Nephron (organoid): ENCODE measurements at regions not wholly inside any gene's neighbourhood (a gene's known extent, or its start where the extent isn't known, plus 50 kb on each side); places are given as distances from the start of the nearest gene placed in this dataset.
"Not testable (repeated sequence)": the region's sequence is repeated elsewhere in the genome, so short reads cannot be mapped to it uniquely, and the experiment has no call there.

Source experiments
- H3K27ac Mint-ChIP-seq, 3 experiments: 2 replicates each; pipeline ENCODE4 v1.8.0; 2020; ENCODE audit warnings: mixed read lengths in 3 of 3, mild to moderate bottlenecking in 2 of 3, moderate library complexity in 1 of 3
- H3K27me3 Mint-ChIP-seq: 2 replicates; pipeline ENCODE4 v1.8.0; 2021; ENCODE audit warnings: low read depth, mild to moderate bottlenecking, moderate library complexity, mixed read lengths
- H3K36me3 Mint-ChIP-seq: 2 replicates; pipeline ENCODE4 v1.8.0; 2020; ENCODE audit warnings: low read depth, mixed read lengths
- H3K4me1 Mint-ChIP-seq: 2 replicates; pipeline ENCODE4 v1.8.0; 2020; ENCODE audit warnings: mixed read lengths
- H3K4me3 Mint-ChIP-seq, 3 experiments: 2 replicates each; pipeline ENCODE4 v1.8.0; 2020; ENCODE audit warnings: mild to moderate bottlenecking in 3 of 3, mixed read lengths in 3 of 3, moderate library complexity in 2 of 3
- H3K9me3 Mint-ChIP-seq: 2 replicates; pipeline ENCODE4 v1.8.0; 2020; ENCODE audit warnings: mixed read lengths
- TF ChIP-seq, protein P1 (sequence below), 3 experiments: fragments of 200-600 bp; sonication (generic); IDR thresholded peaks; one replicate each; pipeline ENCODE4 v1.5.0; 2021; ENCODE audit warnings: antibody characterized with exemption in 3 of 3; ENCODE audit not compliant: unreplicated experiment in 3 of 3

DNA sequence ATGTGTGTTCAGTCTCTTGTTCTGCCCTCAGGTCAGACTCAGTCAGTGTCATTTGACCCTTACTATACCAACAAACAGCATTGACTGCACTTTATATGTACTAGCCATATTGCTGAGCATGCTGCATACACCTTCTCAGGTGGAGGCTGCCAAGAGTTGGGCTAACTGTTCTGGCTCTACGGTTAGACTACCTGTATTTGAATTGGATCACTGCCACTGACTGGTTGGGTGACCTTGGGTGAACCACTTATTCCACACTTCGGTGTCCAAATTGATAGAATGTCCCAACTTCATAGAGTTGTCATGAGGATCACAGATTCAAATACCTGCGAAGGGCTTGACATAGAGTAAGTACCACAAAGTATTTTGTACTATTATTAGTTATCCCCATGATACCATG is 91.2 kb upstream of the GPR50 start:
- H3K4me3 Mint-ChIP-seq: no peak overlapping the region
- H3K27ac Mint-ChIP-seq: no peak overlapping the region
- peaks cover 5% of the 10 kb centered on the region for H3K27me3 Mint-ChIP-seq
- no peaks in the 10 kb centered on the region for H3K4me1 Mint-ChIP-seq
- no peaks in the 10 kb centered on the region for H3K36me3 Mint-ChIP-seq
- peaks cover 6% of the 10 kb centered on the region for H3K9me3 Mint-ChIP-seq
- TF ChIP-seq, protein P1, sequence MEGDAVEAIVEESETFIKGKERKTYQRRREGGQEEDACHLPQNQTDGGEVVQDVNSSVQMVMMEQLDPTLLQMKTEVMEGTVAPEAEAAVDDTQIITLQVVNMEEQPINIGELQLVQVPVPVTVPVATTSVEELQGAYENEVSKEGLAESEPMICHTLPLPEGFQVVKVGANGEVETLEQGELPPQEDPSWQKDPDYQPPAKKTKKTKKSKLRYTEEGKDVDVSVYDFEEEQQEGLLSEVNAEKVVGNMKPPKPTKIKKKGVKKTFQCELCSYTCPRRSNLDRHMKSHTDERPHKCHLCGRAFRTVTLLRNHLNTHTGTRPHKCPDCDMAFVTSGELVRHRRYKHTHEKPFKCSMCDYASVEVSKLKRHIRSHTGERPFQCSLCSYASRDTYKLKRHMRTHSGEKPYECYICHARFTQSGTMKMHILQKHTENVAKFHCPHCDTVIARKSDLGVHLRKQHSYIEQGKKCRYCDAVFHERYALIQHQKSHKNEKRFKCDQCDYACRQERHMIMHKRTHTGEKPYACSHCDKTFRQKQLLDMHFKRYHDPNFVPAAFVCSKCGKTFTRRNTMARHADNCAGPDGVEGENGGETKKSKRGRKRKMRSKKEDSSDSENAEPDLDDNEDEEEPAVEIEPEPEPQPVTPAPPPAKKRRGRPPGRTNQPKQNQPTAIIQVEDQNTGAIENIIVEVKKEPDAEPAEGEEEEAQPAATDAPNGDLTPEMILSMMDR (IDR thresholded peaks at IDR 0.05; ENCODE audit: unreplicated experiment in 3 of 3): no peak

- H3K36me3 Mint-ChIP-seq: no peaks in the 10 kb centered on the region
- no peak overlapping the region for H3K4me3 Mint-ChIP-seq
- peaks cover 6% of the 10 kb centered on the region for H3K9me3 Mint-ChIP-seq
- H3K27ac Mint-ChIP-seq: no peak overlapping the region
- H3K27me3 Mint-ChIP-seq: no peaks in the 10 kb centered on the region
- H3K4me1 Mint-ChIP-seq: no peaks in the 10 kb centered on the region
- TF ChIP-seq, protein P1 (IDR thresholded peaks at IDR 0.05; ENCODE audit: unreplicated experiment in 3 of 3): no peak
Measured at GRCh38 chrX:151088221-151088620, 88.2 kb upstream of the GPR50 start.

GRCh38 chrX:151099001-151099400 is 77.4 kb upstream of the GPR50 start:
- H3K4me3 Mint-ChIP-seq: no peak overlapping the region
- TF ChIP-seq, protein P1 (IDR thresholded peaks at IDR 0.05; ENCODE audit: unreplicated experiment in 3 of 3): no peak
- no peak overlapping the region for H3K27ac Mint-ChIP-seq
- peaks cover 6% of the 10 kb centered on the region for H3K9me3 Mint-ChIP-seq
- no peaks in the 10 kb centered on the region for H3K4me1 Mint-ChIP-seq
- H3K27me3 Mint-ChIP-seq: no peaks in the 10 kb centered on the region
- no peaks in the 10 kb centered on the region for H3K36me3 Mint-ChIP-seq

DNA sequence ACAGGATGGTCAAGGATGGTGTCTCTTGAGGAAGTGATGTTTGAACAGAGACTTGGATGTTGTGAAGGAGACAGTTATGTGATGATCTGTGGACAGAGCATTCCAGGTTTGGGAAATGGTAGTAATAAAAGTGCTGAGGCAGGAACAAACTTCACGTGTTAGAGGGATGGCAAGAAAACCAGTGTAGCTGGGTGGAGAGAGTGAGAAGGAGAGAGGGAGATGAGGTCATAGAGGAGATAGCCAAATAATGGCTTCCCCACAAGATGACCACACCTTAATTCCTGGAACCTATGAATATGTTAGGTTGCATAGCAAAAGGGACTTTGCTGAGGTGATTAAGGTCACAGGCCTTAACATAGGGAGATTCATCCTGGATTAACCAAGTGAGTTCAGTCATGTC is 75.6 kb upstream of the GPR50 start:
- Mint-ChIP-seq H3K27me3 (no peaks in the 10 kb centered on the region), H3K27ac (no peak overlapping the region), H3K4me3 (no peak overlapping the region), H3K9me3 (peaks cover 6% of the 10 kb centered on the region), H3K4me1 (no peaks in the 10 kb centered on the region), H3K36me3 (no peaks in the 10 kb centered on the region)
- TF ChIP-seq, protein P1 (IDR thresholded peaks at IDR 0.05; ENCODE audit: unreplicated experiment in 3 of 3): no peak

- H3K36me3 Mint-ChIP-seq, H3K4me3 Mint-ChIP-seq, H3K4me1 Mint-ChIP-seq, H3K27ac Mint-ChIP-seq, H3K27me3 Mint-ChIP-seq: not testable (repeated sequence)
- H3K9me3 Mint-ChIP-seq: peaks cover 31% of the 10 kb centered on the region
Measured at GRCh38 chrX:151113200-151113599, 63.2 kb upstream of the GPR50 start.
